ENCODE measurements at regions not wholly inside any gene's neighbourhood (a gene's known extent, or its start where the extent isn't known, plus 50 kb on each side); places are given as distances from the start of the nearest gene placed in this dataset.

GRCh38 chr21:41666641-41667081 lies 100.2 kb downstream of the RIPK4 start:
- TF ChIP-seq GATA2 (IDR thresholded peaks at IDR 0.05; ENCODE audit: low read depth, low read length) (no peak), GATA3 (IDR thresholded peaks at IDR 0.05; ENCODE audit: low read depth, low read length) (no peak)
